ENCODE measurements at regions not wholly inside any gene's neighbourhood (a gene's known extent, or its start where the extent isn't known, plus 50 kb on each side); places are given as distances from the start of the nearest gene placed in this dataset.

DNA sequence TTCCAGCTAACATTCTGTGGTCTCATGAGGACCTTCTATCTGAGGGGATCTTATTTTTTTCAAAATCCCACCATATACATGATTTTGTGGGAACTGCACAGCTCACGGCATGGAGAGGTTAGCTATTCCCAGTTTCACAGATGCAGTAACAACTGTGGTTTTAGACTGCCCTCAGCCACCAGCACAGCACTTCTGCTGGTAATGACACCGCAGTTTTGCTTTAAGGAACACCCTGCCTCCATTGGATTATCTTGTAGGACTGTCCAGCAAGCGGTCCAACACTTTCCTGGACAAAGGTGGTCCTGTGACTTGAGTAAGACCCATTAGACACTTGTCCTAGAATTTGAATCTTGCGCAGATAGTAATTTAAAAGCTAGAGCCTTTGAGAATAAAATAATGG, 65.3 kb upstream of the SMNDC1 start:
- H3K27me3 ChIP-seq, result no peaks in the 10 kb centered on the region
- DNase-seq (no peak), ATAC-seq (no peak)
- no peak for TF ChIP-seq POLR2A (IDR thresholded peaks at IDR 0.05)
- TF ChIP-seq, protein P1, sequence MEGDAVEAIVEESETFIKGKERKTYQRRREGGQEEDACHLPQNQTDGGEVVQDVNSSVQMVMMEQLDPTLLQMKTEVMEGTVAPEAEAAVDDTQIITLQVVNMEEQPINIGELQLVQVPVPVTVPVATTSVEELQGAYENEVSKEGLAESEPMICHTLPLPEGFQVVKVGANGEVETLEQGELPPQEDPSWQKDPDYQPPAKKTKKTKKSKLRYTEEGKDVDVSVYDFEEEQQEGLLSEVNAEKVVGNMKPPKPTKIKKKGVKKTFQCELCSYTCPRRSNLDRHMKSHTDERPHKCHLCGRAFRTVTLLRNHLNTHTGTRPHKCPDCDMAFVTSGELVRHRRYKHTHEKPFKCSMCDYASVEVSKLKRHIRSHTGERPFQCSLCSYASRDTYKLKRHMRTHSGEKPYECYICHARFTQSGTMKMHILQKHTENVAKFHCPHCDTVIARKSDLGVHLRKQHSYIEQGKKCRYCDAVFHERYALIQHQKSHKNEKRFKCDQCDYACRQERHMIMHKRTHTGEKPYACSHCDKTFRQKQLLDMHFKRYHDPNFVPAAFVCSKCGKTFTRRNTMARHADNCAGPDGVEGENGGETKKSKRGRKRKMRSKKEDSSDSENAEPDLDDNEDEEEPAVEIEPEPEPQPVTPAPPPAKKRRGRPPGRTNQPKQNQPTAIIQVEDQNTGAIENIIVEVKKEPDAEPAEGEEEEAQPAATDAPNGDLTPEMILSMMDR (IDR thresholded peaks at IDR 0.05), result no peak
- H3K4me3 ChIP-seq, result no peak overlapping the region
- H3K9me3 ChIP-seq, result no peaks in the 10 kb centered on the region
- no peak overlapping the region for H3K27ac ChIP-seq
- intact Hi-C loops (cut with DNase I), result no loop called here
- H3K4me1 ChIP-seq, result no peaks in the 10 kb centered on the region
- no peaks in the 10 kb centered on the region for H3K36me3 ChIP-seq
- WGBS, 4 donors, result 89 to 97% (median 90%) methylated on average over 4 of the region's 4 CpGs

DNA sequence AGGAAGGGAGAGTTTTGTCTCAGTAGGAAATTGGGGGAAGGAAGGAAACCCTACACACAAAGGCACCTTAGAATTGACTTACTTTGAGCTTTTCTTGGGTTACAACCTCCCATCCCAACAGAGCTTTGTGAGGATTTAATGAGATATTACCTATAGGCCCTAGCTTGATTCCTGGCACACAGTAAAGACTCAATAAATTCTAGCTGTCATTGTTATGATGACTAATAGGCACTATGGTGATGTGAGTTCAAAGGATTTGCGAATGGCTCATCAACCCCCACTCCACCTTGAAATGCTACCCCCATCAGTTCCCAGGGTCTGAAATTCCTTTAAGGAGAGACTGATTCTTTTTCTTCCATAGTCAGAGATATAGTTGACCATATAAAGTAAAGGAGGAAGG, 67.9 kb upstream of the SMNDC1 start:
- DNase-seq (no peak), ATAC-seq (no peak)
- H3K27me3 ChIP-seq, result no peaks in the 10 kb centered on the region
- intact Hi-C loops (cut with DNase I), result no loop called here
- no peak overlapping the region for H3K4me3 ChIP-seq
- TF ChIP-seq, protein P1 (IDR thresholded peaks at IDR 0.05), result no peak
- TF ChIP-seq POLR2A (IDR thresholded peaks at IDR 0.05), result no peak
- no peaks in the 10 kb centered on the region for H3K9me3 ChIP-seq
- 88 to 100% (median 94%) methylated on average over 1 of the region's 1 CpG for WGBS, 4 donors
- no peak overlapping the region for H3K27ac ChIP-seq
- peaks cover 0 to 19% (median 9%) of the 10 kb centered on the region in 12 donors for H3K4me1 ChIP-seq
- H3K36me3 ChIP-seq, result no peaks in the 10 kb centered on the region

DNA sequence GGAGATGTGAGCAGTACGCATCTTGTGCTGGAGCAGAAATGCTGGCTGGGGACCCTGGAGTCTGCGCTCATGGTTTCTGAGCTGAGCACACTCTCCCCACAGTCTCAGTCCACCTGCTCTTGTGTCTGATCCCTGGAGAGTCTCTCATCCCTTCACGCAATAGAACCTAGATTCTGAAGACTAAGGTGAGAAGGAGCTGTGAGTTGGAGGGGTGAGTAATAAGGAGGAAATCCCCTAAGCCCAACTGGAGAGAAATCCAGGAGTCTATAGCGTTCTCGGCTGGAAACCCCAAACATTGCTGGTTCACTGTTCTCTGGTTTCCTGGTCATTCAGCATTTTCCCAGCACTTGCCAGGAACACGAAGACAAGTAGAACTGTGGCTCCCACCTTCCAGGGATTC, 68.3 kb upstream of the SMNDC1 start:
- Histone ChIP-seq H3K27ac (no peak overlapping the region), H3K36me3 (no peaks in the 10 kb centered on the region), H3K9me3 (no peaks in the 10 kb centered on the region), H3K4me3 (no peak overlapping the region), H3K4me1 (peaks cover 0 to 23% (median 9%) of the 10 kb centered on the region in 12 donors), H3K27me3 (no peaks in the 10 kb centered on the region)
- DNase-seq, result no peak
- ATAC-seq, result no peak
- WGBS, 4 donors, result 83 to 92% (median 87%) methylated on average over 6 of the region's 6 CpGs
- intact Hi-C loops (cut with DNase I), result no loop called here
- TF ChIP-seq, protein P1 (IDR thresholded peaks at IDR 0.05), result no peak

DNA sequence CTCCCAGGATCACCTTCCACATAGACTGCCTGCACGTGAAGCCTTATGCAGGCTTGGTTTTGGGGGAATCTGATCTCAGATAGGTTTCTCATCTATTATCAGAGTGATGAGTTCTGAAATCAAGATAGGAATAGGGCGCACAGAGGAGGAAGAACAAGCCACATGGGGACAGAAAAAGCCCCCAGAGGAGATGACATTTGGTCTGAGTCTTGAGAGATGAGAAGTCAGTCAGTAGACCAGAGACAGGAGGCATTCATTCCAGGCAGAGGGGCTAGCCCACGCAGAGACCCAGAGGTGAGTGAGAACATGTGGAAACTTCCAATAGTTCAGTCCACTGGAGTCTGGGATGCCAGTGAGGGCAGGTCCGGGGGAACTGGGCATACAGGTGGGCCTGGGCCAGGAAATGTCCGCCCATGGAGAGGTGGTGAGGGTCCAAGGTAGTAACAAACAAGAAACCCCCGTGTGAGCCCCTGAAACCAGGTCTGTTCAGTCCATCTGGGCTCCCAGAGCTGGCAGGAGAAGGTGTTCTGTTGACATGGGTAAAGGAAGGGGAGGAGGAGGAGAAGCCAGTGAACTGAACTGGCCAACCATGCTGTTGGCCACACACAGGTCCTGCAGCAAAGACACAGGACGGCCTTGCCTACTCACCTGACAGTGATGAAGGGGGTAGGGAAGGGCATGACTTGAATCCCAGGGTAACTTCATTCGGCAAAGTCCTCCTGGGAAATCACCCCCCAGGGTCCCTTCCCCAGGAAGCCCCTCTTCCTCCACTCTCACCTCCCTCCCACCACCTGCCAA, 69.3 kb upstream of the SMNDC1 start:
- Histone ChIP-seq H3K4me1 (peaks cover 0 to 23% (median 9%) of the 10 kb centered on the region in 12 donors), H3K4me3 (no peak overlapping the region), H3K27ac (no peak overlapping the region), H3K36me3 (no peaks in the 10 kb centered on the region), H3K9me3 (no peaks in the 10 kb centered on the region), H3K27me3 (no peaks in the 10 kb centered on the region)
- WGBS, 4 donors, result 90 to 94% (median 91%) methylated on average over 7 to 8 of the region's 8 CpGs
- no peak for ATAC-seq
- TF ChIP-seq, protein P1 (IDR thresholded peaks at IDR 0.05), result no peak
- no peak for TF ChIP-seq POLR2A (IDR thresholded peaks at IDR 0.05)
- intact Hi-C loops (cut with DNase I), result no loop called here
- no peak for DNase-seq
